ENCODE measurements at regions not wholly inside any gene's neighbourhood (a gene's known extent, or its start where the extent isn't known, plus 50 kb on each side); places are given as distances from the start of the nearest gene placed in this dataset.

GRCh38 chr2:21676676-21677075 is 552.9 kb downstream of the TDRD15 start:
- TF ChIP-seq CTCF (CRISPR knock-in tag; IDR thresholded peaks at IDR 0.05), result no peak
- TF ChIP-seq, protein P1, sequence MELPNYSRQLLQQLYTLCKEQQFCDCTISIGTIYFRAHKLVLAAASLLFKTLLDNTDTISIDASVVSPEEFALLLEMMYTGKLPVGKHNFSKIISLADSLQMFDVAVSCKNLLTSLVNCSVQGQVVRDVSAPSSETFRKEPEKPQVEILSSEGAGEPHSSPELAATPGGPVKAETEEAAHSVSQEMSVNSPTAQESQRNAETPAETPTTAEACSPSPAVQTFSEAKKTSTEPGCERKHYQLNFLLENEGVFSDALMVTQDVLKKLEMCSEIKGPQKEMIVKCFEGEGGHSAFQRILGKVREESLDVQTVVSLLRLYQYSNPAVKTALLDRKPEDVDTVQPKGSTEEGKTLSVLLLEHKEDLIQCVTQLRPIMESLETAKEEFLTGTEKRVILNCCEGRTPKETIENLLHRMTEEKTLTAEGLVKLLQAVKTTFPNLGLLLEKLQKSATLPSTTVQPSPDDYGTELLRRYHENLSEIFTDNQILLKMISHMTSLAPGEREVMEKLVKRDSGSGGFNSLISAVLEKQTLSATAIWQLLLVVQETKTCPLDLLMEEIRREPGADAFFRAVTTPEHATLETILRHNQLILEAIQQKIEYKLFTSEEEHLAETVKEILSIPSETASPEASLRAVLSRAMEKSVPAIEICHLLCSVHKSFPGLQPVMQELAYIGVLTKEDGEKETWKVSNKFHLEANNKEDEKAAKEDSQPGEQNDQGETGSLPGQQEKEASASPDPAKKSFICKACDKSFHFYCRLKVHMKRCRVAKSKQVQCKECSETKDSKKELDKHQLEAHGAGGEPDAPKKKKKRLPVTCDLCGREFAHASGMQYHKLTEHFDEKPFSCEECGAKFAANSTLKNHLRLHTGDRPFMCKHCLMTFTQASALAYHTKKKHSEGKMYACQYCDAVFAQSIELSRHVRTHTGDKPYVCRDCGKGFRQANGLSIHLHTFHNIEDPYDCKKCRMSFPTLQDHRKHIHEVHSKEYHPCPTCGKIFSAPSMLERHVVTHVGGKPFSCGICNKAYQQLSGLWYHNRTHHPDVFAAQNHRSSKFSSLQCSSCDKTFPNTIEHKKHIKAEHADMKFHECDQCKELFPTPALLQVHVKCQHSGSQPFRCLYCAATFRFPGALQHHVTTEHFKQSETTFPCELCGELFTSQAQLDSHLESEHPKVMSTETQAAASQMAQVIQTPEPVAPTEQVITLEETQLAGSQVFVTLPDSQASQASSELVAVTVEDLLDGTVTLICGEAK (IDR thresholded peaks at IDR 0.05), result no peak
- TF ChIP-seq, protein P1 (CRISPR knock-in tag; IDR thresholded peaks at IDR 0.05), result no peak
- no peak for TF ChIP-seq ZBTB33 (CRISPR knock-in tag; IDR thresholded peaks at IDR 0.05)
- no peak for TF ChIP-seq FOXM1 (CRISPR knock-in tag; IDR thresholded peaks at IDR 0.05)
- no peak for TF ChIP-seq ZNF496 (CRISPR knock-in tag; IDR thresholded peaks at IDR 0.05; ENCODE audit: insufficient replicate concordance)
- TF ChIP-seq TBL1XR1 (IDR thresholded peaks at IDR 0.05; ENCODE audit: borderline replicate concordance, low read length, partially characterized antibody), result no peak
- TF ChIP-seq, protein P2, sequence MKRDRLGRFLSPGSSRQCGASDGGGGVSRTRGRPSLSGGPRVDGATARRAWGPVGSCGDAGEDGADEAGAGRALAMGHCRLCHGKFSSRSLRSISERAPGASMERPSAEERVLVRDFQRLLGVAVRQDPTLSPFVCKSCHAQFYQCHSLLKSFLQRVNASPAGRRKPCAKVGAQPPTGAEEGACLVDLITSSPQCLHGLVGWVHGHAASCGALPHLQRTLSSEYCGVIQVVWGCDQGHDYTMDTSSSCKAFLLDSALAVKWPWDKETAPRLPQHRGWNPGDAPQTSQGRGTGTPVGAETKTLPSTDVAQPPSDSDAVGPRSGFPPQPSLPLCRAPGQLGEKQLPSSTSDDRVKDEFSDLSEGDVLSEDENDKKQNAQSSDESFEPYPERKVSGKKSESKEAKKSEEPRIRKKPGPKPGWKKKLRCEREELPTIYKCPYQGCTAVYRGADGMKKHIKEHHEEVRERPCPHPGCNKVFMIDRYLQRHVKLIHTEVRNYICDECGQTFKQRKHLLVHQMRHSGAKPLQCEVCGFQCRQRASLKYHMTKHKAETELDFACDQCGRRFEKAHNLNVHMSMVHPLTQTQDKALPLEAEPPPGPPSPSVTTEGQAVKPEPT (CRISPR knock-in tag; IDR thresholded peaks at IDR 0.05; ENCODE audit: low read depth), result no peak
- TF ChIP-seq ZNF598 (CRISPR knock-in tag; IDR thresholded peaks at IDR 0.05; ENCODE audit: borderline replicate concordance), result no peak
- no peak for TF ChIP-seq ZNF7 (CRISPR knock-in tag; IDR thresholded peaks at IDR 0.05)
- TF ChIP-seq GLMP (CRISPR knock-in tag; IDR thresholded peaks at IDR 0.05; ENCODE audit: borderline replicate concordance), result no peak
- TF ChIP-seq TP53 (CRISPR knock-in tag; conservative IDR thresholded peaks at IDR 0.05), result no peak
- no peak for TF ChIP-seq ZBTB8A (CRISPR knock-in tag; IDR thresholded peaks at IDR 0.05; ENCODE audit: borderline replicate concordance, low read depth)
- TF ChIP-seq CREBL2 (CRISPR knock-in tag; IDR thresholded peaks at IDR 0.05; ENCODE audit: borderline replicate concordance), result no peak
- TF ChIP-seq ZNF503 (CRISPR knock-in tag; IDR thresholded peaks at IDR 0.05), result no peak

Data from HepG2 (cell line).